H1 (cell line): ENCODE measurements at regions not wholly inside any gene's neighbourhood (a gene's known extent, or its start where the extent isn't known, plus 50 kb on each side); places are given as distances from the start of the nearest gene placed in this dataset.
"Not testable (repeated sequence)": the region's sequence is repeated elsewhere in the genome, so short reads cannot be mapped to it uniquely, and the experiment has no call there.

Source experiments
- CTCF ChIA-PET: fragments of 300-600 bp; sonication (Branson Sonifier 250); formaldehyde crosslinking; loops from one replicate; lab custom pipeline; 2021; ENCODE audit not compliant: partially characterized antibody; lab: Charles Lee
- POLR2A ChIA-PET: fragments of 300-600 bp; sonication (Branson Sonifier 250); formaldehyde crosslinking; loops from one replicate; lab custom pipeline; 2021; ENCODE audit warnings: inconsistent platforms; ENCODE audit not compliant: partially characterized antibody; lab: Charles Lee
- DNase-seq, 2 experiments: peaks; one replicate each; pipeline versions ENCODE4 v3.0.0 to v3.0.0-alpha.2; 2010 to 2022; ENCODE audit warnings: low spot score in 2 of 2, low read depth in 1 of 2, mixed read lengths in 1 of 2
- FAIRE-seq: peaks from 2 replicates; lab custom pipeline; 2011; peaks lifted over from hg19 to GRCh38; lab: Jason Lieb, UNC
- H2AFZ ChIP-seq: 2 replicates; pipeline ENCODE4 v1.8.1; 2012; ENCODE audit warnings: low read length, inconsistent platforms
- H2AK5ac ChIP-seq: 2 replicates; pipeline ENCODE4 v1.6.1; 2013; ENCODE audit warnings: low read depth, low read length
- H2BK120ac ChIP-seq: replicated peaks from 2 replicates; pipeline ENCODE3; 2013; ENCODE audit warnings: low read depth, low read length, inconsistent platforms
- H2BK12ac ChIP-seq: 2 replicates; pipeline ENCODE4 v1.6.1; 2013; ENCODE audit warnings: low read depth, low read length
- H2BK15ac ChIP-seq: 2 replicates; pipeline ENCODE4 v1.6.1; 2013; ENCODE audit warnings: low read length
- H2BK20ac ChIP-seq: 2 replicates; pipeline ENCODE4 v1.6.1; 2013; ENCODE audit warnings: low read length
- H2BK5ac ChIP-seq: 2 replicates; pipeline ENCODE4 v1.6.1; 2013; ENCODE audit warnings: low read depth, low read length
- H3K14ac ChIP-seq: 2 replicates; pipeline ENCODE4 v1.6.1; 2013; ENCODE audit warnings: inconsistent platforms; ENCODE audit not compliant: insufficient read length
- H3K18ac ChIP-seq: 2 replicates; pipeline ENCODE4 v1.6.1; 2013; ENCODE audit warnings: low read length; ENCODE audit errors: extremely low read depth
- H3K23ac ChIP-seq: 2 replicates; pipeline ENCODE4 v1.6.1; 2013; ENCODE audit warnings: inconsistent platforms; ENCODE audit not compliant: insufficient read length
- H3K23me2 ChIP-seq: 2 replicates; pipeline ENCODE4 v1.6.1; 2013; ENCODE audit warnings: low read depth, low read length
- H3K27ac ChIP-seq: 2 replicates; pipeline ENCODE4 v1.6.1; 2011; ENCODE audit warnings: low read depth, low read length, inconsistent platforms
- H3K27me3 ChIP-seq, 4 experiments: replicated peaks in 1 of 4; 1 replicate in 1 of 4; 2 replicates in 3 of 4; pipeline versions ENCODE4 v1.6.1 to v1.8.1; 2011 to 2013; ENCODE audit warnings: low read length in 3 of 4, mild to moderate bottlenecking in 3 of 4, inconsistent platforms in 2 of 4, mixed read lengths in 2 of 4, moderate library complexity in 1 of 4; ENCODE audit not compliant: control insufficient read depth in 3 of 4, insufficient read depth in 3 of 4; ENCODE audit errors: extremely low read depth in 1 of 4
- H3K36me3 ChIP-seq, 4 experiments: 2 replicates each; pipeline versions ENCODE4 v1.6.1 to v1.8.1; 2011 to 2013; ENCODE audit warnings: mild to moderate bottlenecking in 4 of 4, low read length in 3 of 4, moderate library complexity in 2 of 4, control low read depth in 1 of 4, inconsistent platforms in 1 of 4; ENCODE audit not compliant: insufficient read depth in 4 of 4, control insufficient read depth in 2 of 4
- H3K4ac ChIP-seq: replicated peaks from 2 replicates; pipeline ENCODE3; 2013; ENCODE audit warnings: low read length, low read depth, mixed read lengths, inconsistent platforms; ENCODE audit not compliant: insufficient read length
- H3K4me1 ChIP-seq, 4 experiments: replicated peaks in 1 of 4; 1 replicate in 1 of 4; 2 replicates in 3 of 4; pipeline versions ENCODE4 v1.6.1 to v1.8.1; 2011 to 2013; ENCODE audit warnings: low read length in 3 of 4, inconsistent platforms in 2 of 4, mixed read lengths in 1 of 4; ENCODE audit not compliant: insufficient read depth in 4 of 4, control insufficient read depth in 3 of 4
- H3K4me2 ChIP-seq, 2 experiments: 2 replicates each; pipeline versions ENCODE4 v1.6.1 to v1.8.1; 2011 to 2013; ENCODE audit warnings: low read depth in 2 of 2, low read length in 2 of 2, control low read depth in 1 of 2, inconsistent platforms in 1 of 2, mild to moderate bottlenecking in 1 of 2; ENCODE audit not compliant: insufficient read depth in 1 of 2
- H3K4me3 ChIP-seq, 4 experiments: fragments of 200-600, 300-600 bp in 1 of 4; sonication (generic), shearing (Covaris generic), sonication (Bioruptor Twin) in 1 of 4; 2 replicates each; pipeline versions ENCODE4 v1.5.1 to v1.8.1; 2011 to 2016; ENCODE audit warnings: low read length in 4 of 4, low read depth in 3 of 4, control low read depth in 2 of 4, inconsistent platforms in 2 of 4, mild to moderate bottlenecking in 2 of 4, mixed read lengths in 1 of 4, moderate library complexity in 1 of 4; ENCODE audit not compliant: insufficient read depth in 2 of 4; ENCODE audit errors: extremely low read depth in 1 of 4
- H3K56ac ChIP-seq: replicated peaks from 2 replicates; pipeline ENCODE3; 2013; ENCODE audit warnings: low read depth, mild to moderate bottlenecking, mixed read lengths, low read length, inconsistent platforms; ENCODE audit not compliant: insufficient read length
- H3K79me1 ChIP-seq: 2 replicates; pipeline ENCODE4 v1.6.1; 2013; ENCODE audit warnings: low read depth, low read length, control low read depth
- H3K79me2 ChIP-seq, 2 experiments: 2 replicates each; pipeline versions ENCODE4 v1.6.1 to v1.8.1; 2012 to 2013; ENCODE audit warnings: low read length in 2 of 2, mild to moderate bottlenecking in 2 of 2, inconsistent platforms in 1 of 2; ENCODE audit not compliant: insufficient read depth in 2 of 2, control insufficient read depth in 1 of 2
- H3K9ac ChIP-seq, 4 experiments: replicated peaks in 1 of 4; 1 replicate in 1 of 4; 2 replicates in 3 of 4; pipeline versions ENCODE4 v1.6.1 to v1.8.1; 2011 to 2013; ENCODE audit warnings: low read depth in 3 of 4, low read length in 3 of 4, control low read depth in 2 of 4, mild to moderate bottlenecking in 2 of 4, moderate library complexity in 2 of 4, inconsistent platforms in 1 of 4; ENCODE audit errors: extremely low read depth in 1 of 4
- H3K9me3 ChIP-seq, 2 experiments: 2 replicates each; pipeline versions ENCODE4 v1.6.1 to v1.8.1; 2012 to 2013; ENCODE audit warnings: mild to moderate bottlenecking in 2 of 2, moderate library complexity in 2 of 2, control low read depth in 1 of 2, inconsistent platforms in 1 of 2, low read depth in 1 of 2, low read length in 1 of 2, mixed read lengths in 1 of 2; ENCODE audit not compliant: insufficient read depth in 2 of 2
- H4K20me1 ChIP-seq, 2 experiments: replicated peaks in 1 of 2; 2 replicates each; pipeline versions ENCODE3 to v1.8.1; 2011 to 2013; ENCODE audit warnings: inconsistent platforms in 2 of 2, low read length in 2 of 2, mild to moderate bottlenecking in 1 of 2; ENCODE audit not compliant: insufficient read depth in 2 of 2, control insufficient read depth in 1 of 2
- H4K5ac ChIP-seq: 2 replicates; pipeline ENCODE4 v1.6.1; 2013; ENCODE audit warnings: low read length, low read depth, mixed read lengths, inconsistent platforms; ENCODE audit not compliant: insufficient read length
- H4K8ac ChIP-seq: 2 replicates; pipeline ENCODE4 v1.8.0; 2013; ENCODE audit warnings: mild to moderate bottlenecking, moderate library complexity, low read length, inconsistent platforms; ENCODE audit not compliant: insufficient read depth; ENCODE audit errors: extremely low read depth
- H4K91ac ChIP-seq: replicated peaks from 2 replicates; pipeline ENCODE3; 2013; ENCODE audit warnings: low read length, mixed read lengths, inconsistent platforms; ENCODE audit not compliant: insufficient read length
- WGBS, 2 experiments: shearing (Covaris generic) in 1 of 2; methylation state at CpG; one replicate each; pipeline versions ENCODE4 v1.1.6 to v1.1.7; 2013 to 2015; ENCODE audit warnings: low lambda C conversion rate in 2 of 2, mixed read lengths in 2 of 2, inconsistent platforms in 1 of 2, low coverage in 1 of 2, missing lambda C conversion rate in 1 of 2; ENCODE audit not compliant: insufficient replicate concordance in 2 of 2, insufficient coverage in 1 of 2, insufficient read length in 1 of 2; ENCODE audit errors: extremely low coverage in 1 of 2, missing lambda C conversion rate in 1 of 2; 5-methylcytosine and 5-hydroxymethylcytosine counted together

GRCh38 chr16:59612910-59613620 is 878.9 kb upstream of the GOT2 start:
- POLR2A ChIA-PET, H3K4me1 ChIP-seq, H3K18ac ChIP-seq, H2BK120ac ChIP-seq, H2AFZ ChIP-seq, H3K79me2 ChIP-seq, H3K4me2 ChIP-seq, H2BK5ac ChIP-seq, H3K9me3 ChIP-seq, H3K9ac ChIP-seq, H3K23ac ChIP-seq, H4K8ac ChIP-seq, H4K91ac ChIP-seq, H3K27ac ChIP-seq, H2AK5ac ChIP-seq, H2BK20ac ChIP-seq, H2BK15ac ChIP-seq, H3K4ac ChIP-seq, H3K79me1 ChIP-seq, H3K56ac ChIP-seq, H3K14ac ChIP-seq, FAIRE-seq, H3K27me3 ChIP-seq, H4K5ac ChIP-seq, H3K4me3 ChIP-seq, H4K20me1 ChIP-seq, H3K36me3 ChIP-seq, DNase-seq, H2BK12ac ChIP-seq, H3K23me2 ChIP-seq, CTCF ChIA-PET: not testable (repeated sequence)
- WGBS, 2 experiments = 71% methylated on average over 8 of the region's 8 CpGs; no CpG with 5 or more reads in 1 of the 2 experiments
